HepG2 (cell line): ENCODE measurements at regions not wholly inside any gene's neighbourhood (a gene's known extent, or its start where the extent isn't known, plus 50 kb on each side); places are given as distances from the start of the nearest gene placed in this dataset.
A peak's percentile ranks its signal among the peaks of the same experiment; 100 is the strongest.

Source experiments
- CC2D1A ChIP-seq: sonication (generic); formaldehyde crosslinking; IDR thresholded peaks from 2 replicates; pipeline ENCODE4 v1.8.1; 2023; ENCODE audit warnings: mild to moderate bottlenecking, missing genetic modification reagents
- KDM5A ChIP-seq: fragments of 200-600 bp; sonication (generic); IDR thresholded peaks from 2 replicates; pipeline ENCODE4 v1.7.0; 2018; ENCODE audit warnings: antibody characterized with exemption, mild to moderate bottlenecking, low read length, borderline replicate concordance
- MXI1 ChIP-seq: IDR thresholded peaks from 3 replicates; pipeline ENCODE4 v1.6.1; 2012; ENCODE audit warnings: low read depth, low read length, inconsistent platforms, borderline replicate concordance
- NCOA5 ChIP-seq: sonication (generic); formaldehyde crosslinking; IDR thresholded peaks from 2 replicates; pipeline ENCODE4 v1.4.0; 2020; ENCODE audit warnings: missing genetic modification reagents
- NFKB2 ChIP-seq: sonication (generic); formaldehyde crosslinking; IDR thresholded peaks from 2 replicates; pipeline ENCODE4 v1.4.0; 2020; ENCODE audit warnings: missing genetic modification reagents, borderline replicate concordance
- PITX1 ChIP-seq: sonication (generic); formaldehyde crosslinking; IDR thresholded peaks from 2 replicates; pipeline ENCODE4 v1.5.1; 2020; ENCODE audit warnings: mild to moderate bottlenecking, missing genetic modification reagents
- YEATS4 ChIP-seq: sonication (generic); formaldehyde crosslinking; IDR thresholded peaks from 2 replicates; pipeline ENCODE4 v1.4.0; 2020; ENCODE audit warnings: missing genetic modification reagents, borderline replicate concordance
- ZFX ChIP-seq: sonication (generic); formaldehyde crosslinking; IDR thresholded peaks from 2 replicates; pipeline ENCODE4 v1.4.0; 2020; ENCODE audit warnings: mild to moderate bottlenecking, low read depth, missing genetic modification reagents, moderate library complexity
- ZNF292 ChIP-seq: sonication (generic); formaldehyde crosslinking; IDR thresholded peaks from 2 replicates; pipeline ENCODE4 v1.8.1; 2022; ENCODE audit warnings: mild to moderate bottlenecking, low read depth, missing genetic modification reagents, borderline replicate concordance
- ZNF33B ChIP-seq: sonication (generic); formaldehyde crosslinking; IDR thresholded peaks from 2 replicates; pipeline ENCODE4 v1.5.1; 2020; ENCODE audit warnings: mild to moderate bottlenecking, missing genetic modification reagents
- ZNF343 ChIP-seq: sonication (generic); formaldehyde crosslinking; IDR thresholded peaks from 2 replicates; pipeline ENCODE4 v1.4.0; 2020; ENCODE audit warnings: mild to moderate bottlenecking, missing genetic modification reagents
- ZSCAN25 ChIP-seq: sonication (generic); formaldehyde crosslinking; IDR thresholded peaks from 2 replicates; pipeline ENCODE4 v1.8.0; 2022; ENCODE audit warnings: mild to moderate bottlenecking, missing genetic modification reagents
- TF ChIP-seq, protein P1 (sequence below): sonication (generic); formaldehyde crosslinking; IDR thresholded peaks from 2 replicates; pipeline ENCODE4 v1.4.0; 2020; ENCODE audit warnings: missing genetic modification reagents
- TF ChIP-seq, protein P2 (sequence below), 2 experiments: sonication (generic) in 1 of 2; formaldehyde crosslinking in 1 of 2; IDR thresholded peaks; 2 replicates each; pipeline versions ENCODE4 v1.4.0 to v1.6.1; 2018 to 2020; ENCODE audit warnings: missing genetic modification reagents in 2 of 2, borderline replicate concordance in 1 of 2, low read depth in 1 of 2, mild to moderate bottlenecking in 1 of 2, missing biosample characterization in 1 of 2

DNA sequence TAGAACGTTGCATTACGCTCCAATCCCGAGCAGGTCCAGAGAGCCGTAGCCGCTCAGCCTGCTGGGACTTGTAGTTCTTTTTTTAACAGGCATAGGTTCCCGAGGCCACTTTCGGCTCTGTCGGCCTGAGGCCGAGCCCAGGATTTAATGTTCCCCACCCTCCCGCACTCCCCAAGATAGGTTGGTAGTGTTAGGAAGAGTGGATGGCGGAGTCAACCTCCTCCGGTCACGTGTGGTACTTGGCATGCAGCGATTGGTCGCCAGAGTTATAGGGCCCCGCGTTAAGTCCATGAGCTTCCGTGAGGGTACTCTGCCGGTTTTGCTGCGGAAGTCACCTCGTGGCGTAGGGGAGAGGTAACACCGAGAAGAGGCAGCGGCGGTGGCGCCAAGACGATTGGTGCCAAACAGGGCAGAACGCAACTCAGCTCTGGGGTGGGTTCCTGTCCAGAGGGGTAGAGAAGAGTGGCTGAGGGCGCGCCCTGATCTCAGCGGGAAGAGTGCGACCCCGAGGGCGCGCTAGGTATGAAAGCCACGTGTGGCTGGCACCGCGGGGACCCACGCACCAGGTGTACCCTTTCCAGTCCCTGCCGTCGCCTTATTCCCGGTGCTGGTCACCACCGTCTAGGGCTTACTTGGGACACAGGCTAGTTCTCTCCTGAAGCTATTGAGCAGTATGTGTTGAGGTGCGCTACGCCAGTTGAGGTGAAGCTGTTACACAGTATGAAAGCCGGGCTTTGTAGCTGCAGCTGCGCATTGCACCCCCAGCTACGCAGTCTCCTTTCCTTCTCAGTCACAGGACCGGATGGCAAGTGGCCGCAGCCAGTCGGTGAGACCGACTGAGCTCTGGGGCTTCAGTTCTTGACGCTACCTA is 177.2 kb downstream of the KDM5D start (continued):
- TF ChIP-seq, protein P1, sequence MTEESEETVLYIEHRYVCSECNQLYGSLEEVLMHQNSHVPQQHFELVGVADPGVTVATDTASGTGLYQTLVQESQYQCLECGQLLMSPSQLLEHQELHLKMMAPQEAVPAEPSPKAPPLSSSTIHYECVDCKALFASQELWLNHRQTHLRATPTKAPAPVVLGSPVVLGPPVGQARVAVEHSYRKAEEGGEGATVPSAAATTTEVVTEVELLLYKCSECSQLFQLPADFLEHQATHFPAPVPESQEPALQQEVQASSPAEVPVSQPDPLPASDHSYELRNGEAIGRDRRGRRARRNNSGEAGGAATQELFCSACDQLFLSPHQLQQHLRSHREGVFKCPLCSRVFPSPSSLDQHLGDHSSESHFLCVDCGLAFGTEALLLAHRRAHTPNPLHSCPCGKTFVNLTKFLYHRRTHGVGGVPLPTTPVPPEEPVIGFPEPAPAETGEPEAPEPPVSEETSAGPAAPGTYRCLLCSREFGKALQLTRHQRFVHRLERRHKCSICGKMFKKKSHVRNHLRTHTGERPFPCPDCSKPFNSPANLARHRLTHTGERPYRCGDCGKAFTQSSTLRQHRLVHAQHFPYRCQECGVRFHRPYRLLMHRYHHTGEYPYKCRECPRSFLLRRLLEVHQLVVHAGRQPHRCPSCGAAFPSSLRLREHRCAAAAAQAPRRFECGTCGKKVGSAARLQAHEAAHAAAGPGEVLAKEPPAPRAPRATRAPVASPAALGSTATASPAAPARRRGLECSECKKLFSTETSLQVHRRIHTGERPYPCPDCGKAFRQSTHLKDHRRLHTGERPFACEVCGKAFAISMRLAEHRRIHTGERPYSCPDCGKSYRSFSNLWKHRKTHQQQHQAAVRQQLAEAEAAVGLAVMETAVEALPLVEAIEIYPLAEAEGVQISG: peak; percentile 52
- TF ChIP-seq NCOA5 (CRISPR knock-in tag) (no peak), ZFX (CRISPR knock-in tag) (peak; percentile 49; the same call in 1 of the 2 replicates), PITX1 (CRISPR knock-in tag) (peak; percentile 62), MXI1 (peak; percentile 41; the same call in 2 of the 3 replicates), CC2D1A (CRISPR knock-in tag) (no peak), ZSCAN25 (CRISPR knock-in tag) (peak; percentile 89), ZNF292 (CRISPR knock-in tag) (0 out of 2 replicates have a peak, but pooled peaks have one; percentile 44), NFKB2 (CRISPR knock-in tag) (peak; percentile 43; the same call in 1 of the 2 replicates), KDM5A (peak; percentile 9; the same call in 1 of the 2 replicates), ZNF33B (CRISPR knock-in tag) (0 out of 2 replicates have a peak, but pooled peaks have one; percentile 25), ZNF343 (CRISPR knock-in tag) (0 out of 2 replicates have a peak, but pooled peaks have one; percentile 50), YEATS4 (peak; percentile 66; the same call in 1 of the 2 replicates)
- TF ChIP-seq, protein P2, sequence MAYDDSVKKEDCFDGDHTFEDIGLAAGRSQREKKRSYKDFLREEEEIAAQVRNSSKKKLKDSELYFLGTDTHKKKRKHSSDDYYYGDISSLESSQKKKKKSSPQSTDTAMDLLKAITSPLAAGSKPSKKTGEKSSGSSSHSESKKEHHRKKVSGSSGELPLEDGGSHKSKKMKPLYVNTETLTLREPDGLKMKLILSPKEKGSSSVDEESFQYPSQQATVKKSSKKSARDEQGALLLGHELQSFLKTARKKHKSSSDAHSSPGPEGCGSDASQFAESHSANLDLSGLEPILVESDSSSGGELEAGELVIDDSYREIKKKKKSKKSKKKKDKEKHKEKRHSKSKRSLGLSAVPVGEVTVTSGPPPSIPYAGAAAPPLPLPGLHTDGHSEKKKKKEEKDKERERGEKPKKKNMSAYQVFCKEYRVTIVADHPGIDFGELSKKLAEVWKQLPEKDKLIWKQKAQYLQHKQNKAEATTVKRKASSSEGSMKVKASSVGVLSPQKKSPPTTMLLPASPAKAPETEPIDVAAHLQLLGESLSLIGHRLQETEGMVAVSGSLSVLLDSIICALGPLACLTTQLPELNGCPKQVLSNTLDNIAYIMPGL (CRISPR knock-in tag; IDR thresholded peaks at IDR 0.05; ENCODE audit: borderline replicate concordance in 1 of 2, low read depth in 1 of 2): peak in 1 of 2 experiments; percentile 43; a peak in 1 of 4 replicates
